GM10266 (cell line): ENCODE measurements at regions not wholly inside any gene's neighbourhood (a gene's known extent, or its start where the extent isn't known, plus 50 kb on each side); places are given as distances from the start of the nearest gene placed in this dataset.

Experiments
- DNase-seq: peaks from one replicate; pipeline ENCODE4 v3.0.0; 2012; ENCODE audit errors: extremely low spot score
- CTCF ChIP-seq: IDR thresholded peaks from 2 replicates; pipeline ENCODE4 v1.5.1; 2012; ENCODE audit warnings: mild to moderate bottlenecking, low read depth; ENCODE audit not compliant: control insufficient read depth, insufficient read depth; ENCODE audit errors: missing control alignments

DNA sequence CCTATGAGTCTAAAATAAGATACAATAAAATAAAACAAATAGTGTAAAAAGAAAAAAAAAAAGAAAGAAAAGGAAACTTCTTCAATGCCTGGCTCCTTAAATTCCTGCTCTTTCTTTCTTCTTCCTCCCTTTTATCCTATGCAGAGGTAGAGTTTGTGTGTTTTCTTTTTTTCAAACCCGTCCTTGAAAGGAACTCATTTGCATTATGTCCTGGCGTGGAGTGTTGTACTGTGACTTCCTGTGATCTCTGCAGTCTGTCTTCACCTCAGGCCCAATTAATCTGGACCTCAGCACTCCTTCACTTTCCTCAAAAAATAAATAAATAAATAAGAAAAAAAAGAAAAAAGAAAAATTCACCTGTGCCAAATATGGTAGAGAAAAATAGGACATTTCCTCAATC, 541.9 kb upstream of the SPTLC3 start:
- no peak for TF ChIP-seq CTCF
- DNase-seq, result no peak

GRCh38 chr20:12467758-12468157, 541.0 kb upstream of the SPTLC3 start:
- no peak for TF ChIP-seq CTCF
- DNase-seq, result no peak

GRCh38 chr20:12482661-12483060, 526.1 kb upstream of the SPTLC3 start:
- TF ChIP-seq CTCF, result no peak
- no peak for DNase-seq

DNA sequence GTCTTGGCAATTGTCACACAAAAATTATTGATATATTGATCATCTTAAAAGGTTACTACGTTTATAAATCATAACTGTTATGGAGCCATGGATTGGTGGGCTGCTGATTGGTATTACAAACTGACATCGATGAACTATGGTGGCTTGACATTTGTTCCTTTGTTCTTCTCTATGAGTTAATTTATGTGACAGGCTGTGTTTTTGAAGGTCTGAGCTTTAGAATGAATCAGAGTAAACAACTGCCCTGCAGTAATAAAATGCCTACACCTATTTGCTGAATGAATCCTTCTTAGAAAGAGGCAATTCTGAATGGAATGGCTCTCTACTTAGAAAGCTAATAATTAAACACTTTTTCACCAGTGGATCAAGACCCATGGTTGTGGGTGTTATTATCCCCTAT, 506.3 kb upstream of the SPTLC3 start:
- DNase-seq, result no peak
- no peak for TF ChIP-seq CTCF

DNA sequence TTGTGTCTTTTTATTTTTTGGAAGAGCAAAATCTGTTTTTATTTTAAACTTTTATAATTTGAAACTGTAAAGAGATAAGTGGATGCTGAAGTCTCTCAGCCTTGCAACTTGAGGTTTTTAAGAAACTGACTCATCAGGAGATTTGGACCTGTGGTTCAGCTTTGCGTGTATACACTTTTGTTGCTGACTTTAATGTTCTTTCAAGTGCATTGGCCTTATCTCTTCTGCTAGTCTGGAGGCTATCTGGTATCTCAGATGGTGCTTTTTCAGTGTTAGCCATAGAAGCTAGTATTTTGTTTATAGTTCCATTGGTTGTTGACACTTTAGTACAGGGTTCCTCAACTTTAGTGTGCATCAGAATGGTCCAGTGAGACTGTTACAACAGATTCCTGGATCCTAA, 504.0 kb upstream of the SPTLC3 start:
- DNase-seq, result no peak
- no peak for TF ChIP-seq CTCF

DNA sequence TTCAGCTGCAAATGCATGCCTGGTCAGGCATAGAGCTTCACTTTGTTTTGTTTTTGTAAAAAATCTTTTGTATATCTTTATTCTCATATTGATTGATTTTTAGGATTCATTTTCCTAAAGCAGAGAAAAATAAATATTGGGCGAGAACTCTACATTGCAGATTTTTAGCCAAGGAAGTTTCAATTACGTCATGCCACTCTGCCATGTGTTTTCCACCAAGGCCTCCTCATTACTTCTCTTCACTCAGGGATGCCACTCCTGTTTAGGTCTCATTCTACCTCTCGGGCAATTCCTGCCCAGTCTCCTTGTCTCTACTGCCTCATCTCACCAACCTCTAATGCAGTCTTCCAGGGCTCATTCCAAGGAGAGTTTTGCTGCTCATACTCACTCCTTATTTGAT, 497.3 kb upstream of the SPTLC3 start:
- TF ChIP-seq CTCF, result no peak
- no peak for DNase-seq

GRCh38 chr20:12512755-12513154, 496.0 kb upstream of the SPTLC3 start:
- no peak for TF ChIP-seq CTCF
- no peak for DNase-seq
